T47D (cell line): ENCODE measurements at regions not wholly inside any gene's neighbourhood (a gene's known extent, or its start where the extent isn't known, plus 50 kb on each side); places are given as distances from the start of the nearest gene placed in this dataset.
"Not testable (repeated sequence)": the region's sequence is repeated elsewhere in the genome, so short reads cannot be mapped to it uniquely, and the experiment has no call there.

Experiments
- DNase-seq, 2 experiments: peaks; one replicate each; pipeline versions ENCODE4 v3.0.0 to v3.0.0-alpha.2; 2011 to 2012; ENCODE audit warnings: low read depth in 1 of 2, low spot score in 1 of 2
- JUND ChIP-seq: IDR thresholded peaks from 2 replicates; pipeline ENCODE4 v1.6.1; 2012; ENCODE audit warnings: low read depth
- in situ Hi-C: cut with HindIII; loops from 2 replicates; pipeline ENCODE4 v1.10.0; 2016; ENCODE audit warnings: low sequenced_read_pairs, low pct_unique_long_range_greater_than_20kb

DNA sequence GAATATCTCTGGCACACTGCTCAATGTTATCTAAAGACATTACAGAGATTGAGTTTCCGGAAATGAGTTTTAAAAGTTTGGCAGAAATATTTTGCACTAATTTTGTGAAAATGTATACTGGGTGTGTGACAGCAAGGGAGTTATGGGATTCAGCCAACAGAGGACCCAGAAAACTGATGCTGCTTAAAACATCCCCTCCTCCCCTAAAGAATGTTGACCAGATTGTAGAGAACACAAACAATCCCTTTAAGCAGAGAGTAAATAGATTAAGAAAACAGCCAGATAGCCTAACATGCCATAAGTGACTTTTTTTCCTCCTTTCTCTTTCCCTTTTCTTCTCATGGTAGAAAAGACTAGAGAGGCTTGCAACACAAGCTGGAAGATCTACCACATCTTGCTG is 928.0 kb upstream of the ALCAM start:
- in situ Hi-C loops, result no loop called here
- TF ChIP-seq JUND, result no peak
- DNase-seq, result no peak

- in situ Hi-C loops, DNase-seq: not testable (repeated sequence)
Observed at GRCh38 chr3:104445252-104445919, 921.3 kb upstream of the ALCAM start.

- in situ Hi-C loops, result no loop called here
- no peak for TF ChIP-seq JUND
- DNase-seq, result no peak
Observed at GRCh38 chr3:104447681-104448080, 919.0 kb upstream of the ALCAM start.

- DNase-seq, result no peak
- in situ Hi-C loops, result no loop called here
- no peak for TF ChIP-seq JUND
Observed at GRCh38 chr3:104452697-104453096, 914.0 kb upstream of the ALCAM start.

DNA sequence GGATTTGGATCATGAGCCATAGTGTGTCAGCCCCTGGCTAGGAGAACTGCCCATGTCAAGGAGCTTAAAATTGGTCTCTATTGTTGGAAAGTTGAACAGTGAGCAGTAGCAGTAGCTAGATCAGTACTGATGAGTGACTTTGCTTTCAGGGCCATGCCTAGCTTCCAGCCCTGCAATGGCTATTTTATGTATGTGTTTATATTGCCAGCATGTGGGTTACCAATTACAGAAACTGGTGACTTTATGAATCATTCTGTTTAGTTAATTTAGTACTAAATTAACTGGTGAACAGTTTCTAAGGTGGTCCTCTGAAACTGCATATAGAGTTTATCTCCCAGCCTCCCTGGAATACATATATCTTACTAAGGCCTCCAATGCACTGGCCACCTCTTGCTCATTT is 908.1 kb upstream of the ALCAM start:
- DNase-seq, result no peak
- in situ Hi-C loops, result no loop called here
- TF ChIP-seq JUND, result no peak

GRCh38 chr3:104460477-104461406 is 906.0 kb upstream of the ALCAM start:
- peak in 1 of 2 experiments; percentile 37 for DNase-seq
- TF ChIP-seq JUND, result no peak
- in situ Hi-C loops, result no loop called here

GRCh38 chr3:104461431-104461830 is 905.3 kb upstream of the ALCAM start:
- in situ Hi-C loops, result no loop called here
- TF ChIP-seq JUND, result no peak
- DNase-seq, result no peak

DNA sequence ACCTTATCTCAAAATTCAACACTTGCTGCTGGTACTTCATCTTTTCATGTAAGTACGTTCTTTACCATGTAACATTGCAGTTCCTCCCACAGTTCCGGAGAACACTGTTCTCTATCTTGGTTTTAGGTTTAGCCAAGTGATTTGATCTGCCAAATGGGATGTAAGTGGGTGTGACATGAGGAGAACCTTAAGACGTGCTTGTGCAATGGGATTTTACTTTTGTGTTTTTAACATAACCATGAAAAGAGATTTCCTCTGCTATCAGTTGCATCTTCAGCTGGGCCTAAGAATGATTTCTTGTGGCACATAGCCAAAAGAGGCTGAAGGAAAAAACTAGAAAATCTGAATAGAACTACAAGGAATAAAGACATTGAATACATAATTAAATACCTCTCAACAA is 894.5 kb upstream of the ALCAM start:
- in situ Hi-C loops, result no loop called here

DNA sequence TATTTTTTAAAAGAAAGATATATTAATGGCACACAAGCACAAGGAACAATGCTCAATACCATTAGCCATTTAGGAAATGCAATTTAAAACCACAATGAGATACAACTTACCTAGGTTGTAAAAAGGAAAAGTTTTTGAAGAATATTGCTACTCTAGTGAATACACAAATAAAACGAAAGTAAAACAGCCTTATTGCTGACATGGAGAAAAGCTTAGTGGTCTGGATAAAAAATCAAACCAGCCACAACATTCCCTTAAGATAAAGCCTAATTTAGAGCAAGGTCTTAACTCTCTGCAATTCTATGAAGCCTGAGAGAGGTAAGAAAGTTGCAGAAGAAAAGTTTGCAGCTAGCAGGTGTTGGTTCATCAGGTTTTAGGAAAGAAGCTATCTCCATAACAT is 892.7 kb upstream of the ALCAM start:
- DNase-seq, result no peak
- TF ChIP-seq JUND, result no peak
- in situ Hi-C loops, result no loop called here

More for the DNA sequence above, 894.5 kb upstream of the ALCAM start:
- TF ChIP-seq JUND, result no peak
- DNase-seq, result no peak

GRCh38 chr3:104503022-104503421 is 863.7 kb upstream of the ALCAM start:
- no peak for TF ChIP-seq JUND
- in situ Hi-C loops, result no loop called here
- DNase-seq, result no peak

GRCh38 chr3:104510131-104510849 is 856.4 kb upstream of the ALCAM start:
- in situ Hi-C loops, result no loop called here
- no peak for TF ChIP-seq JUND
- peak in 1 of 2 experiments; percentile 77 for DNase-seq

DNA sequence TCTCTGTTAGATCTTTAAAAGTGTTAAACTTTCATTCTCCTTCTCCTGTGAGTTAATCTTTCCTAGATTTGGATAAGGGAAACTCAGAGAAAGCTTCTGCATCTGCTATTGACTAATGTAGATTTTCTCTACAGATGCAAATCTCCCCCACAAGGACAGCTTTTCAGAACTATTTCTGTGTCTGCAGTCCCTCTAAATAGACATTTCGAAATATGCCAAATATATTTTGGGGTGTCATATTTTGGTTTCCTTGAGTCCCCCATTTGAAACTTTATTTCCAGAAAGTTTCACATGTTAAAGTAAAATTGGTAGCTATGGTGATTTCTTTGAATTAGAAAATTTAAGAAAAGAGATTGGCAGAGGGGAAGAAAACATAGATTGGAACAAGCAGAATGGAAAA is 852.3 kb upstream of the ALCAM start:
- no peak for DNase-seq
- in situ Hi-C loops, result no loop called here
- TF ChIP-seq JUND, result no peak

DNA sequence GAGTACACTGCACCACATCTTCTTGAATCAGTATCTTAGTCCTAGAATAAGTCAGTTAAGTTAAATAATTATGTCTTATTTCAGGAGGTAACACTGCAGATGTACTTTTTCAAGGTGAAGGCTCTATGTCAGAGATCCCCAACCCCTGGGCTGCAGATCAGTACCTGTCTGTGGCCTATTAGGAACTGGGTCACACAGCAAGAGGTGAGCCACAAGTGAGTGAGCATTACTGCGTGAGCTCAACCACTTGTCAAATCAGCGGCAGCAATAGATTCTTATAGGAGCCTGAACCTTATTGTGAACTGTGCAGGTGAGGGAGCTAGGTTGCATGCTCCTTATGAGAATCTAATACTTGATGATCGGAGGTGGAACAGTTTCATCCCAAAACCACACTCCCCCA is 851.9 kb upstream of the ALCAM start:
- in situ Hi-C loops, result no loop called here
- no peak for DNase-seq
- TF ChIP-seq JUND, result no peak
